SK-N-SH treated with all-trans-retinoic acid at 6 μM for 48 hours (cell line): ENCODE measurements at regions not wholly inside any gene's neighbourhood (a gene's known extent, or its start where the extent isn't known, plus 50 kb on each side); places are given as distances from the start of the nearest gene placed in this dataset.

Source experiments
- CREB5 ChIP-seq: fragments of 250-450 bp; sonication (Bioruptor Pico); IDR thresholded peaks from 2 replicates; pipeline ENCODE4 v1.5.1; 2020; ENCODE audit warnings: low read depth, mild to moderate bottlenecking, moderate library complexity
- CSRNP3 ChIP-seq: fragments of 250-450 bp; sonication (Bioruptor Pico); IDR thresholded peaks from 2 replicates; pipeline ENCODE4 v1.5.1; 2021; ENCODE audit warnings: mild to moderate bottlenecking, moderate library complexity
- RARB ChIP-seq: fragments of 250-450 bp; sonication (Bioruptor Pico); IDR thresholded peaks from 2 replicates; pipeline ENCODE4 v1.8.0; 2021; ENCODE audit warnings: mild to moderate bottlenecking, moderate library complexity
- ZNF8 ChIP-seq: fragments of 450-650 bp; formaldehyde crosslinking; IDR thresholded peaks from 2 replicates; pipeline ENCODE4 v1.5.0; 2020; ENCODE audit warnings: mild to moderate bottlenecking, moderate library complexity

GRCh38 chr3:87414271-87414670 lies 137.9 kb upstream of the POU1F1 start:
- TF ChIP-seq CREB5 (CRISPR knock-in tag): no peak
- no peak for TF ChIP-seq CSRNP3 (CRISPR knock-in tag)
- TF ChIP-seq ZNF8 (CRISPR knock-in tag): no peak
- no peak for TF ChIP-seq RARB (CRISPR knock-in tag)
